ENCODE measurements at regions not wholly inside any gene's neighbourhood (a gene's known extent, or its start where the extent isn't known, plus 50 kb on each side); places are given as distances from the start of the nearest gene placed in this dataset.

DNA sequence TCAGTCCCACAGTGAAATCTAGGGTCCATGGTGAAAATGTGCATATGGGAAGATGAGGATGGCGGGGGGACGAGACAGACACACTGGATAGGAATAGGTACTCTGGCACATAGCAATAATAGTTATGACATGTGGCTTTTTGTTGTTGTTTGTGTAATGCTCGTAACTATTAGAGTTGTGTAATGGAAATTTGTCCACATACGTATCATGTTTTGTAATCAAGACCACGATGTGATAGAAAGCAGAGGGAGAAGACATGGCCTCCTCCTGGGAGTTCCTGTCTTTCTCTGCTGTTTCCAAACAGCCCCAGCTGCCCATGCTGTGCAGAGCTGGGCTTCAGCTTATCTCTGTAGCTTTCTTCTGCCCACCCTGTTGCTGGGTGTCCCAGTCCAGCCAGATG is 185.3 kb upstream of the TMTC4 start:
- in situ Hi-C loops (cut with HindIII; ENCODE audit: low sequenced_read_pairs), result no loop called here
- no peak overlapping the region for H3K4me3 ChIP-seq (ENCODE audit: low read depth, low read length)
- TF ChIP-seq, protein P1, sequence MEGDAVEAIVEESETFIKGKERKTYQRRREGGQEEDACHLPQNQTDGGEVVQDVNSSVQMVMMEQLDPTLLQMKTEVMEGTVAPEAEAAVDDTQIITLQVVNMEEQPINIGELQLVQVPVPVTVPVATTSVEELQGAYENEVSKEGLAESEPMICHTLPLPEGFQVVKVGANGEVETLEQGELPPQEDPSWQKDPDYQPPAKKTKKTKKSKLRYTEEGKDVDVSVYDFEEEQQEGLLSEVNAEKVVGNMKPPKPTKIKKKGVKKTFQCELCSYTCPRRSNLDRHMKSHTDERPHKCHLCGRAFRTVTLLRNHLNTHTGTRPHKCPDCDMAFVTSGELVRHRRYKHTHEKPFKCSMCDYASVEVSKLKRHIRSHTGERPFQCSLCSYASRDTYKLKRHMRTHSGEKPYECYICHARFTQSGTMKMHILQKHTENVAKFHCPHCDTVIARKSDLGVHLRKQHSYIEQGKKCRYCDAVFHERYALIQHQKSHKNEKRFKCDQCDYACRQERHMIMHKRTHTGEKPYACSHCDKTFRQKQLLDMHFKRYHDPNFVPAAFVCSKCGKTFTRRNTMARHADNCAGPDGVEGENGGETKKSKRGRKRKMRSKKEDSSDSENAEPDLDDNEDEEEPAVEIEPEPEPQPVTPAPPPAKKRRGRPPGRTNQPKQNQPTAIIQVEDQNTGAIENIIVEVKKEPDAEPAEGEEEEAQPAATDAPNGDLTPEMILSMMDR (IDR thresholded peaks at IDR 0.05; ENCODE audit: low read depth, low read length, missing control alignments), result no peak
- DNase-seq (ENCODE audit: low read depth), result no peak

DNA sequence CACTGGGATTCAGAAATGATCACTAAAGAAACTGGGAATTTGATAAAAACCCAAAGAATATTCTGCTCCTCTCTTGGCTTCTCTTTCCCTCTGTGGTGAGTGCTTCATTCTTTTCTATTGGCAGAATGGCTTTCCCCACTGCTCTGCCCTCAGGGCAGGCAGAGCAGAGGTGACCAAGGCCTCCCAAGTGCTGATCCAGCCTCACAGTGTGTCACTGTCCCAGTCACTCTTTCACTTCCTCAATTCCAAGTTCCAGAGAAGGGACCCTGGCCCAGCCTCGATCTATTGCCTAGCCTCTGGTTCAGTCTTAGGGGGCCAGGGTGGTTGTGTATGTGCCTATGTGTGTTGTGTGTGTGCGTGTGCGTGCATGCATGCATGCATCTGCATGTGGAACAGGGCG is 180.6 kb upstream of the TMTC4 start:
- no peak for DNase-seq (ENCODE audit: low read depth)
- in situ Hi-C loops (cut with HindIII; ENCODE audit: low sequenced_read_pairs), result no loop called here
- H3K4me3 ChIP-seq (ENCODE audit: low read depth, low read length), result no peak overlapping the region
- TF ChIP-seq, protein P1 (IDR thresholded peaks at IDR 0.05; ENCODE audit: low read depth, low read length, missing control alignments), result no peak

DNA sequence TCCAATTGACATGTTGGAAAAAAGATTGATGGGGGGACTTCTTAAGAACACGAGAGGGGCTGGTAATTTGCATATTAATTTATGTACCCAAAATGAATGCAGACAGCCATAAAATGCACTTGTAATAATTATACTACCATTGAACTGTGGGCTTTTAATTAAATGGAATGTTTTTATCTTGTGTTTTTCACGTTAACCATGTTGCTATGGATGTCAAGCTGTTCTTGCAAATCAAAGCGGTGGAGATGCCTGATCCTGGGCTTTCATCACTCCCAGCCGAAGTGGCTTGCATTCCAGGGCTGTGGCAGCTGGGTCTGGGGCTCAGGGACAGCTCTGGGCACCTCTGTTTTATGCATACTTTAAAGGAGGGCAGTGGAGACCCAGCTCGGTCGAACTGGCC is 179.4 kb upstream of the TMTC4 start:
- in situ Hi-C loops (cut with HindIII; ENCODE audit: low sequenced_read_pairs), result no loop called here
- no peak for DNase-seq (ENCODE audit: low read depth)
- no peak overlapping the region for H3K4me3 ChIP-seq (ENCODE audit: low read depth, low read length)
- TF ChIP-seq, protein P1 (IDR thresholded peaks at IDR 0.05; ENCODE audit: low read depth, low read length, missing control alignments), result no peak

DNA sequence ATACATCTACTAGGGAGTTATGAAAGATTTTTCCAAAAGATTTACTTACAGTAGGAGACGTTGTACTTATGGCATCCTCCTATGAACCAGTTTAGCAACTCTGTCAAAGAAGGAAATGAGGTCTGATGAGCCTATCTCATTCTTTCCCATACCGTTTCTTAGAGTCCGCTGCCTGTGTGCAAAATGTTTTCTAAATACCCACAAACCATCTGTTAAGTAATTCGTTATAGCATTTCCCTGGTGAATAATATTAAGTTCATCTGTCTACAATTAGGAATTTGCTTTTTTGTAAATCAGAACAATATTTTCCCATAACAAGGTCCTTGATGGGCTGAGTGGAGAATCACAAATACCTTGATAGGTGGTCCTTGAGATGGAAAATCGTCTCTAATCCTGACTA is 178.8 kb upstream of the TMTC4 start:
- no peak overlapping the region for H3K4me3 ChIP-seq (ENCODE audit: low read depth, low read length)
- in situ Hi-C loops (cut with HindIII; ENCODE audit: low sequenced_read_pairs), result no loop called here
- TF ChIP-seq, protein P1 (IDR thresholded peaks at IDR 0.05; ENCODE audit: low read depth, low read length, missing control alignments), result no peak
- no peak for DNase-seq (ENCODE audit: low read depth)

DNA sequence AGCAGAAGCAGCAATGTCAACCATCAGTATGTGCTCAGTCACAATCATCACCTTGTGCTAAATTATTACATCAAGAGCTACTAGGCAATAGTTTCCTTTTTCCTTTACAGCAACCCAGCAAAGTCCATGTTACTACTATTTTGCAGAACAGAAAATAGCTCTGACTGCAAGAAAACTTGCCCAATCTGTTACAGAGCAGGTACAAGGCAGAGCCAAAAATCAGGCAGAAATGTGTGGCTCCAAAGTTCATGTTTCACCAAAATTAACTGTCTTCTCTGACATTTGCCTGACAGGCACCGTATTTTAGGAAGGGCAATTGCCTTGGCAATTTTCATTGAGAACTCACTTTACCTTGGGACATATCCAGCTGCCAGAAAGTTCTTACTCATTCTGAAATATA is 177.6 kb upstream of the TMTC4 start:
- TF ChIP-seq, protein P1 (IDR thresholded peaks at IDR 0.05; ENCODE audit: low read depth, low read length, missing control alignments), result no peak
- no peak overlapping the region for H3K4me3 ChIP-seq (ENCODE audit: low read depth, low read length)
- in situ Hi-C loops (cut with HindIII; ENCODE audit: low sequenced_read_pairs), result no loop called here
- no peak for DNase-seq (ENCODE audit: low read depth)

DNA sequence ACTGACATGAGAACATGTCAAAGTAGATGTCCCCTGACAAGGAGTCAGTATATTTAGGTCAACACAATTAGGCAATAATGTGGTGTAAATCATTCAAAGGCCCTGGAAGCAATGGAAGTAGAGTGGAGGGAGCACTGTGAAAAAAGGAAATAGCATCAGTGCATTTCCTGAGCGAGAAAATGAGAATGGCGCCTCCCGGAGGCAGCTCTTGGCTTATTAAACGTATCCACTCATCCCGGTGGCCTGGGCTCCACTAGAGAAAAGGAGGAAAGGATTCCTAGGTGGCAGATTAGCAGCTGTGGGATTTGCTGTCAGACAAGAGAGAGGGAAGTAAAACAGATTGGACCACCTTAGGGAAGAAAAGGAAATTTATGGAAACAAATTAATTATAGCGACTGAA is 173.7 kb upstream of the TMTC4 start:
- DNase-seq (ENCODE audit: low read depth), result no peak
- in situ Hi-C loops (cut with HindIII; ENCODE audit: low sequenced_read_pairs), result no loop called here
- TF ChIP-seq, protein P1 (IDR thresholded peaks at IDR 0.05; ENCODE audit: low read depth, low read length, missing control alignments), result no peak
- H3K4me3 ChIP-seq (ENCODE audit: low read depth, low read length), result no peak overlapping the region

Measured in astrocyte of the cerebellum (primary cell).